ENCODE measurements at regions not wholly inside any gene's neighbourhood (a gene's known extent, or its start where the extent isn't known, plus 50 kb on each side); places are given as distances from the start of the nearest gene placed in this dataset.

DNA sequence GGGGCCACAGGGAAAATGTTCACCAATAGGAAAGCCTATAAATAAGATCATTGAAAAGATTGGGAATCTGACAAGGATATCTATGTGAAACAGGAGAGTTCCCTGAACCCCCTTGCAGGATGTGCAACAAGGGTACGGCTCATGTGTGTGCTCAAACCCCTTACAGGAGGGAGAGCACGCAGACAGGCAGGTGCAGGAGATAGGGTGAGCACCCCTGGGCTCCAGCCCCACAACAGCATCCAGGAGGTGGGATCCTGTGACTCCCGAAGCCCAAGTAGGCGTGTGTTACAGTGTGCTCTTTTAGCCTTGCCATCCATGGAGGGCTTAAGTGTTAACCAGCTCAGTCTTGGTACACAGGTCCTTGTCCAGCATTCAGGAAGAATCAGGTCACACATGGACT, 204.2 kb downstream of the BMP7 start:
- no peaks in the 10 kb centered on the region for H3K36me3 Mint-ChIP-seq (ENCODE audit: low read depth, unreplicated experiment)
- no peak for DNase-seq (ENCODE audit: low spot score)
- H3K4me1 Mint-ChIP-seq (ENCODE audit: unreplicated experiment): peaks cover 3% of the 10 kb centered on the region
- no peaks in the 10 kb centered on the region for H3K27me3 Mint-ChIP-seq (ENCODE audit: unreplicated experiment)
- TF ChIP-seq, protein P1, sequence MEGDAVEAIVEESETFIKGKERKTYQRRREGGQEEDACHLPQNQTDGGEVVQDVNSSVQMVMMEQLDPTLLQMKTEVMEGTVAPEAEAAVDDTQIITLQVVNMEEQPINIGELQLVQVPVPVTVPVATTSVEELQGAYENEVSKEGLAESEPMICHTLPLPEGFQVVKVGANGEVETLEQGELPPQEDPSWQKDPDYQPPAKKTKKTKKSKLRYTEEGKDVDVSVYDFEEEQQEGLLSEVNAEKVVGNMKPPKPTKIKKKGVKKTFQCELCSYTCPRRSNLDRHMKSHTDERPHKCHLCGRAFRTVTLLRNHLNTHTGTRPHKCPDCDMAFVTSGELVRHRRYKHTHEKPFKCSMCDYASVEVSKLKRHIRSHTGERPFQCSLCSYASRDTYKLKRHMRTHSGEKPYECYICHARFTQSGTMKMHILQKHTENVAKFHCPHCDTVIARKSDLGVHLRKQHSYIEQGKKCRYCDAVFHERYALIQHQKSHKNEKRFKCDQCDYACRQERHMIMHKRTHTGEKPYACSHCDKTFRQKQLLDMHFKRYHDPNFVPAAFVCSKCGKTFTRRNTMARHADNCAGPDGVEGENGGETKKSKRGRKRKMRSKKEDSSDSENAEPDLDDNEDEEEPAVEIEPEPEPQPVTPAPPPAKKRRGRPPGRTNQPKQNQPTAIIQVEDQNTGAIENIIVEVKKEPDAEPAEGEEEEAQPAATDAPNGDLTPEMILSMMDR (IDR thresholded peaks at IDR 0.05; ENCODE audit: unreplicated experiment): no peak
- no peak overlapping the region for H3K27ac Mint-ChIP-seq (ENCODE audit: unreplicated experiment)
- no peaks in the 10 kb centered on the region for H3K9me3 Mint-ChIP-seq (ENCODE audit: unreplicated experiment)
- H3K4me3 Mint-ChIP-seq (ENCODE audit: unreplicated experiment): no peak overlapping the region

DNA sequence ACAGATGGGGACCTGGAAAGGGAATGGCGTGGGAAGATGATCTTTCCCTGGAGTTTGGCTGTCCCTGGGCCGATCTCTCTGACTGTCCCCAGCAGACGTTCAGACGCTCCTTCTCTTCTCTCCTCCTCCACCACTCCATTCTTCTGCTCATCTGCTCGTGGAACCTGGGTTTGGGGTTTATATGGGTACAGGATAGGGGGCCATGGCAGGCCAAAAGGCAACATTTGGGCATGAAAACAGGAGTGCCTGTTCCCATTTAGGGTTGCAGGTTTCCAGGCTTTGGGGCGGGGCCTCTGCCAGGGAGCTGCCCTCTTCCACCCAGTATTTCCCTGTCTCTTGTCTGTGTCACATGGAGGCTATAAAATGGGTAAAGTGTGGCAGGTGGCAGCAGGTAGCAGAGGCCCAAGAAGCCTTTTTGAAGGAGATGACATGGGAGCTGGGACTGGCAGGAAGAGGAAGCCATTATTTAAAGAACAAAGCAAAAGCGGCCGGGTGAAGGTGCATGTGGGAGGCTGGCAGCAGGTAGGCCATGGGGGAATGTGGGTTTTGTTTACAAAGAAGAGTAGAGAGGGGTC, 203.7 kb downstream of the BMP7 start:
- H3K36me3 Mint-ChIP-seq (ENCODE audit: low read depth, unreplicated experiment): no peaks in the 10 kb centered on the region
- peaks cover 3% of the 10 kb centered on the region for H3K4me1 Mint-ChIP-seq (ENCODE audit: unreplicated experiment)
- TF ChIP-seq, protein P1 (IDR thresholded peaks at IDR 0.05; ENCODE audit: unreplicated experiment): no peak
- H3K27ac Mint-ChIP-seq (ENCODE audit: unreplicated experiment): no peak overlapping the region
- H3K9me3 Mint-ChIP-seq (ENCODE audit: unreplicated experiment): no peaks in the 10 kb centered on the region
- DNase-seq (ENCODE audit: low spot score): no peak
- no peak overlapping the region for H3K4me3 Mint-ChIP-seq (ENCODE audit: unreplicated experiment)
- no peaks in the 10 kb centered on the region for H3K27me3 Mint-ChIP-seq (ENCODE audit: unreplicated experiment)

GRCh38 chr20:57064836-57065235, 201.6 kb downstream of the BMP7 start:
- TF ChIP-seq, protein P1 (IDR thresholded peaks at IDR 0.05; ENCODE audit: unreplicated experiment): no peak
- peaks cover 12% of the 10 kb centered on the region for H3K4me1 Mint-ChIP-seq (ENCODE audit: unreplicated experiment)
- no peak for DNase-seq (ENCODE audit: low spot score)
- no peak overlapping the region for H3K4me3 Mint-ChIP-seq (ENCODE audit: unreplicated experiment)
- no peaks in the 10 kb centered on the region for H3K9me3 Mint-ChIP-seq (ENCODE audit: unreplicated experiment)
- H3K27ac Mint-ChIP-seq (ENCODE audit: unreplicated experiment): no peak overlapping the region
- H3K36me3 Mint-ChIP-seq (ENCODE audit: low read depth, unreplicated experiment): no peaks in the 10 kb centered on the region
- H3K27me3 Mint-ChIP-seq (ENCODE audit: unreplicated experiment): no peaks in the 10 kb centered on the region

DNA sequence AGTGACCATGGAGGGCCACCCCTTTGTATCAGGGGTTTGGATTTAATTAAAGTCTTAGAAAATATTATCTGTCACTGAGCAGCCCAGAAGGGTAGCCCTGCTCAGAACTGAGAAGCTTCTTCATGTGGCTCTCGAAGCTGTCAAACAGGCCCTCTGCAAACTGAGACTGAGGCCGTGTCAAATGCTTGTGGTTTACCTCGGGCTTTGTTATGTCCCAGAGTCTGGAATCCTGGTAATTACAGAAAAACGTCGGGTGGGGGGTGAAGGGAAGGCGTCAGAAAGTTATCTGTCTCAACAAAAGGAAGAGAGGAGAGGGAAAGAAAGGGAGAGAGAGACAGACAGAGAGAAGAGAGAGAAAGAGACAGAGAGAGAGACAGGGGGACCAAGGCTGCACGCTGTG, 200.8 kb downstream of the BMP7 start:
- no peak overlapping the region for H3K27ac Mint-ChIP-seq (ENCODE audit: unreplicated experiment)
- TF ChIP-seq, protein P1 (IDR thresholded peaks at IDR 0.05; ENCODE audit: unreplicated experiment): no peak
- H3K9me3 Mint-ChIP-seq (ENCODE audit: unreplicated experiment): no peaks in the 10 kb centered on the region
- H3K36me3 Mint-ChIP-seq (ENCODE audit: low read depth, unreplicated experiment): no peaks in the 10 kb centered on the region
- no peaks in the 10 kb centered on the region for H3K27me3 Mint-ChIP-seq (ENCODE audit: unreplicated experiment)
- H3K4me1 Mint-ChIP-seq (ENCODE audit: unreplicated experiment): peaks cover 15% of the 10 kb centered on the region
- no peak overlapping the region for H3K4me3 Mint-ChIP-seq (ENCODE audit: unreplicated experiment)
- DNase-seq (ENCODE audit: low spot score): no peak

DNA sequence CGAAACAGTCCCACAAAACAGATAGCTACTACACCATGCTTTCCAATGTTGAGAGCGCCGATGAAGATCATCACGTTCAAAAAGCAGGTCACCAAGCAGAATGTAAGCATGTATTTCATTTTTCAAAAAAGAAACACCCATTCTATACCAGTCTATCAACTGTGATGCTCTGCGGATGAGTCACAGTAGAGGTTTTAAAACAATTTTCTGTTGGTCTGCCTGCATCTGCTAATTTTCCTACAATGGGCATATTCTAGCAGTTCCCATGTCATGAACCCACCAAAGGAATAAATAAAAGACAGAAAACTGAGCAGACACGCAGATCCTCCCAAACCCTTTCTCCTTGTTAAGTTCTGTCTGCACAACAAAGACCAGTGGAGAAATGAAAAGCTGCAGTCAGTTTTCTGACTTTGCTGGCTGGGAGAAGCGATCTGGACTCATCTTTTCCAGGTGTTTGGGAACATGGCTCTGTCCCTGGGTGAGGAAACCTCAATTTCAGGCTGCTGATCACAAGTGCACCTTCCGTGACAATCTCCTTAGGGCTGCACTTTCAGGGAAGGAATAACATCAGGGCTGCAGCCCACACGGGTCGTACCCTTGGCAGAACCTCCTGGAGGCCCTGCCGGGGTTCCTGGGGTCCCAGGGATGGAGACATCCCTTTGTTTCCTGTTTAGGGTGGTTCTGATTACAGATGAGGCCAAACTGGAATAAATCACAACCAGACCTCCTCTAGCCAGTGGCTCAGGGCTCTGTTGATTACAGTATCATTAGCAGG, 200.1 kb downstream of the BMP7 start:
- no peak for DNase-seq (ENCODE audit: low spot score)
- no peak overlapping the region for H3K27ac Mint-ChIP-seq (ENCODE audit: unreplicated experiment)
- H3K9me3 Mint-ChIP-seq (ENCODE audit: unreplicated experiment): no peaks in the 10 kb centered on the region
- H3K36me3 Mint-ChIP-seq (ENCODE audit: low read depth, unreplicated experiment): no peaks in the 10 kb centered on the region
- H3K4me1 Mint-ChIP-seq (ENCODE audit: unreplicated experiment): peaks cover 17% of the 10 kb centered on the region
- TF ChIP-seq, protein P1 (IDR thresholded peaks at IDR 0.05; ENCODE audit: unreplicated experiment): no peak
- H3K27me3 Mint-ChIP-seq (ENCODE audit: unreplicated experiment): no peaks in the 10 kb centered on the region
- H3K4me3 Mint-ChIP-seq (ENCODE audit: unreplicated experiment): no peak overlapping the region
